ENCODE measurements at regions not wholly inside any gene's neighbourhood (a gene's known extent, or its start where the extent isn't known, plus 50 kb on each side); places are given as distances from the start of the nearest gene placed in this dataset.

GRCh38 chr9:12085399-12085798 lies 607.8 kb upstream of the TYRP1 start:
- H3K27ac ChIP-seq = no peak overlapping the region
- no peaks in the 10 kb centered on the region for H3K4me1 ChIP-seq
- DNase-seq (ENCODE audit: low spot score in 2 of 2) = no peak
- TF ChIP-seq, protein P1, sequence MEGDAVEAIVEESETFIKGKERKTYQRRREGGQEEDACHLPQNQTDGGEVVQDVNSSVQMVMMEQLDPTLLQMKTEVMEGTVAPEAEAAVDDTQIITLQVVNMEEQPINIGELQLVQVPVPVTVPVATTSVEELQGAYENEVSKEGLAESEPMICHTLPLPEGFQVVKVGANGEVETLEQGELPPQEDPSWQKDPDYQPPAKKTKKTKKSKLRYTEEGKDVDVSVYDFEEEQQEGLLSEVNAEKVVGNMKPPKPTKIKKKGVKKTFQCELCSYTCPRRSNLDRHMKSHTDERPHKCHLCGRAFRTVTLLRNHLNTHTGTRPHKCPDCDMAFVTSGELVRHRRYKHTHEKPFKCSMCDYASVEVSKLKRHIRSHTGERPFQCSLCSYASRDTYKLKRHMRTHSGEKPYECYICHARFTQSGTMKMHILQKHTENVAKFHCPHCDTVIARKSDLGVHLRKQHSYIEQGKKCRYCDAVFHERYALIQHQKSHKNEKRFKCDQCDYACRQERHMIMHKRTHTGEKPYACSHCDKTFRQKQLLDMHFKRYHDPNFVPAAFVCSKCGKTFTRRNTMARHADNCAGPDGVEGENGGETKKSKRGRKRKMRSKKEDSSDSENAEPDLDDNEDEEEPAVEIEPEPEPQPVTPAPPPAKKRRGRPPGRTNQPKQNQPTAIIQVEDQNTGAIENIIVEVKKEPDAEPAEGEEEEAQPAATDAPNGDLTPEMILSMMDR (IDR thresholded peaks at IDR 0.05) = no peak
- TF ChIP-seq POLR2A (IDR thresholded peaks at IDR 0.05) = no peak
- TF ChIP-seq EP300 (IDR thresholded peaks at IDR 0.05) = no peak
- no peak for TF ChIP-seq POLR2AphosphoS5 (IDR thresholded peaks at IDR 0.05)
- H3K36me3 ChIP-seq = no peaks in the 10 kb centered on the region
- H3K9me3 ChIP-seq = no peaks in the 10 kb centered on the region
- no peaks in the 10 kb centered on the region for H3K27me3 ChIP-seq
- H3K4me3 ChIP-seq = no peak overlapping the region

GRCh38 chr9:12091865-12092527 lies 601.2 kb upstream of the TYRP1 start:
- Histone ChIP-seq H3K36me3 (no peaks in the 10 kb centered on the region), H3K4me1 (no peaks in the 10 kb centered on the region), H3K27me3 (no peaks in the 10 kb centered on the region), H3K9me3 (no peaks in the 10 kb centered on the region), H3K4me3 (no peak overlapping the region), H3K27ac (no peak overlapping the region)
- TF ChIP-seq POLR2AphosphoS5 (IDR thresholded peaks at IDR 0.05) = no peak
- TF ChIP-seq, protein P1 (IDR thresholded peaks at IDR 0.05) = no peak
- TF ChIP-seq POLR2A (IDR thresholded peaks at IDR 0.05) = no peak
- no peak for TF ChIP-seq EP300 (IDR thresholded peaks at IDR 0.05)
- DNase-seq (ENCODE audit: low spot score in 2 of 2) = no peak
- WGBS = 44% methylated on average over 6 of the region's 6 CpGs

- no peak for DNase-seq (ENCODE audit: low spot score in 2 of 2)
- TF ChIP-seq POLR2A (IDR thresholded peaks at IDR 0.05) (no peak), POLR2AphosphoS5 (IDR thresholded peaks at IDR 0.05) (no peak), EP300 (IDR thresholded peaks at IDR 0.05) (no peak)
- TF ChIP-seq, protein P1 (IDR thresholded peaks at IDR 0.05) = no peak
- Histone ChIP-seq H3K9me3 (no peaks in the 10 kb centered on the region), H3K4me3 (no peak overlapping the region), H3K36me3 (no peaks in the 10 kb centered on the region), H3K27ac (no peak overlapping the region), H3K27me3 (no peaks in the 10 kb centered on the region), H3K4me1 (no peaks in the 10 kb centered on the region)
- 92% methylated on average over 1 of the region's 1 CpG for WGBS
Measured at GRCh38 chr9:12094046-12094445, 599.1 kb upstream of the TYRP1 start.

GRCh38 chr9:12095931-12096330 lies 597.3 kb upstream of the TYRP1 start:
- Histone ChIP-seq H3K27ac (no peak overlapping the region), H3K4me3 (no peak overlapping the region), H3K4me1 (no peaks in the 10 kb centered on the region), H3K36me3 (no peaks in the 10 kb centered on the region), H3K9me3 (no peaks in the 10 kb centered on the region), H3K27me3 (no peaks in the 10 kb centered on the region)
- 71% methylated on average over 4 of the region's 4 CpGs for WGBS
- no peak for DNase-seq (ENCODE audit: low spot score in 2 of 2)
- no peak for TF ChIP-seq POLR2AphosphoS5 (IDR thresholded peaks at IDR 0.05)
- TF ChIP-seq, protein P1 (IDR thresholded peaks at IDR 0.05) = no peak
- no peak for TF ChIP-seq EP300 (IDR thresholded peaks at IDR 0.05)
- TF ChIP-seq POLR2A (IDR thresholded peaks at IDR 0.05) = no peak

DNA sequence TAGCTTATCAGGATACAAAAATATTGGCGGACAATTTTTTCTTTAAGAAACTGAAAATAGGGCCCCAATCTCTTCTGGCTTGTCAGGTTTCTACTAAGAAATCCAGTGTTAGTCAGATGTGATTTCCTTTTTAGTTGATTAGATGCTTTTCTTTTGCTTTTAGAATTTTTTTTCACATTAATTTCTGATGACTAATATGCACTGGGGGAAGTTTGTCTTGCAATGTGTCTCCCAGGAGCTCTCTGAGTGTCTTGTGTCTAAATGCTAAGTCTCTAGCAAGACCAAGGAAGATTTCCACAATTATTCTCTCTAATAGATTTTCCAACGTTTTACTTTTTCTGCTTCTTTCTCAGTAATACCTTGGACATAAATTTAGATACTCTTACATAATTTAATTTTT lies 559.8 kb upstream of the TYRP1 start:
- H3K4me1 ChIP-seq = no peaks in the 10 kb centered on the region
- no peaks in the 10 kb centered on the region for H3K27me3 ChIP-seq
- no peak overlapping the region for H3K27ac ChIP-seq
- no peak for TF ChIP-seq POLR2A (IDR thresholded peaks at IDR 0.05)
- WGBS = 91% methylated on average over 2 of the region's 2 CpGs
- H3K9me3 ChIP-seq = peaks cover 7% of the 10 kb centered on the region
- no peaks in the 10 kb centered on the region for H3K36me3 ChIP-seq
- no peak overlapping the region for H3K4me3 ChIP-seq
- DNase-seq (ENCODE audit: low spot score in 2 of 2) = no peak

DNA sequence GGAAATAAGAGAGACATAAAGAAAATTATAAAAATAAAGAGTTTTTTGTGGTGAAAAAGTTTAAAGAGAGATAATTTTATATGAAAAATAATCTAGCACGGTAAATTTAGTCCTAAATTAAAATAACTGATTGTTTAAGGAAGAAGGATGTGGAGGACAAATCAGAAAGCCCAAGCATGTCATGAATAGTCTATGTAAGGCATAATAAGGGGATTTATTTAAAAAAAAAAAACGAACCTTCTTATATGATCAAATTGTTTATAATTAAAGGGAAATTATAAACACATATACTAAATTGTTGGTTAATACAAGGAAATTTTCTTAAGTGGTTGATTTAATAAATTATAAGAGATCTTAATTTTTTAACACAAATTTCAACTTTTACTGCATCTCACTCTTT lies 551.8 kb upstream of the TYRP1 start:
- no peaks in the 10 kb centered on the region for H3K4me1 ChIP-seq
- no peak overlapping the region for H3K4me3 ChIP-seq
- WGBS = 75% methylated on average over 2 of the region's 2 CpGs
- no peak for DNase-seq (ENCODE audit: low spot score in 2 of 2)
- TF ChIP-seq POLR2A (IDR thresholded peaks at IDR 0.05) (no peak), POLR2AphosphoS5 (IDR thresholded peaks at IDR 0.05) (no peak)
- TF ChIP-seq, protein P1 (IDR thresholded peaks at IDR 0.05) = no peak
- H3K27ac ChIP-seq = no peak overlapping the region
- no peaks in the 10 kb centered on the region for H3K27me3 ChIP-seq
- no peaks in the 10 kb centered on the region for H3K9me3 ChIP-seq
- no peaks in the 10 kb centered on the region for H3K36me3 ChIP-seq

Measured in suprapubic skin (tissue), 4 donors.